Left forelimb (tissue), 1 donor: ENCODE measurements at regions not wholly inside any gene's neighbourhood (a gene's known extent, or its start where the extent isn't known, plus 50 kb on each side); places are given as distances from the start of the nearest gene placed in this dataset.
A peak's percentile ranks its signal among the peaks of the same experiment; 100 is the strongest.
"Not testable (repeated sequence)": the region's sequence is repeated elsewhere in the genome, so short reads cannot be mapped to it uniquely, and the experiment has no call there.

Source experiments
- DNase-seq: peaks from one replicate; pipeline ENCODE4 v3.0.0-alpha.2; 2018; ENCODE audit warnings: low spot score

DNA sequence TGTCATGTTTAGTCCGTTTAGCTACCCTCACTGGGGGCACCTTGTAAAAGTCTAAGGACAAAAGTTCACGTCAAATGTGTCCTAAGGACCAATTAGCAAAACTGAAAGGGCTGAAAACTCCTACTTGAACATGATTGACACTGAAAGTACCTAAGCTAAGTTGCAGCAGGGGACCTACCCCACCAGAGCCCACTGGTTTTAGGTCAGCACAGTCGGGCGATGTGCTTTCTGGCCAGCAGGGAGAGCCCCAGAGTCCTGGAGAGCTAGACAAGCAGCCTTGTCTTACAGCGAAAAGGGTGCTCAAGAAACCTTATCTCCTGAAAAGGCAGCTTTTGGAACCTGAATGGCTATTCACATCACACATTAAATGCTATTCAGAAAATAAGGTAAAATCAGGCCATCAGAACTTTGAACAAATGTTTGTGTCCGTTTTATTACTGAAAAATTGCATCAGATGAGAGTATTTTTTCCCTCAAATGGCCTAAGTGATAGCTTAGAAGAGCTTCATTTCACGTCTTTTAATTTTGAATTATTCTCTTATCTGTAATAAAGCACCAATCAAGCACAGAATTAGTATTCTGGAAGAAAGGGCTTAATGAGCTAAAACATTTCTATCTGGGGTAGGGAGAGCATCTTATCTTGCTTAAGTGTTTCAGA, 52.2 kb upstream of the MKI67 start:
- no peak for DNase-seq

DNA sequence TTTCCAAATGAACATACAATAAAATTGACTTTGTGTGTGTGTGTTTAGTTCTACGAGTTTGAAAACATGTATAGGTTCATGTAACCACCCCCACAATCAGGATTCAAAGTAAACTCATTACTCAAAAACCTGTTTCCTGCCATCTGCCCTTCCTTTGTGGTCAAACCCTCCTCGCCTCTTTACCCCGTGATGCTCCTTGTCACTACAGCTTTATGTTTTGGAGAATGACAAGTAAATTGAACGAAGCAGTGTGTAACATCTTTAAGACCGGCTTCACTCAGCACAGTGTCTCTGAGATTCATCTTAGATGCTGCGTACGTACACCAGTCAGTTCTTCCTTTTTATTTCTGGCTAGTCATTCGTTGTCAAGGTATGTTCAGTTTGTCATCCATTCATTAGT, 54.6 kb upstream of the MKI67 start:
- no peak for DNase-seq

DNA sequence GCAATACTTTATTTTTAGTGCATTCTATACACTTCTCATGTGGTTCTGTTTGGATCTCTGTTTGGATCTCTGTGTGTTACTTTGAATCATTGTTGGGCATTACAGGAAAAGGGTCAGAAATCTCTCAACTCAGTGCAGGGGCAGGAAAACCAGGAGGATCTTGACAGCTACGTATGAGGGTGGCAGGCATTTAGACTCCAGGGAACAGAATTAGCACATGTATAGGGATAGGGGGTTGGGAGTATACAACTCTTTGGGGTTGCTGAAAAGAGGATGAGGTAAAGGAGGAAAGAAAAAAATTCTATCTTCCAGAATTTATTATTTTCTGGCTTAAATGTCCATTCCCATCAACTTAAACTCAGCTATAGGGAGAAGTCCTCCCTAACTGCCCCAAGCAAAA, 59.4 kb upstream of the MKI67 start:
- no peak for DNase-seq

DNA sequence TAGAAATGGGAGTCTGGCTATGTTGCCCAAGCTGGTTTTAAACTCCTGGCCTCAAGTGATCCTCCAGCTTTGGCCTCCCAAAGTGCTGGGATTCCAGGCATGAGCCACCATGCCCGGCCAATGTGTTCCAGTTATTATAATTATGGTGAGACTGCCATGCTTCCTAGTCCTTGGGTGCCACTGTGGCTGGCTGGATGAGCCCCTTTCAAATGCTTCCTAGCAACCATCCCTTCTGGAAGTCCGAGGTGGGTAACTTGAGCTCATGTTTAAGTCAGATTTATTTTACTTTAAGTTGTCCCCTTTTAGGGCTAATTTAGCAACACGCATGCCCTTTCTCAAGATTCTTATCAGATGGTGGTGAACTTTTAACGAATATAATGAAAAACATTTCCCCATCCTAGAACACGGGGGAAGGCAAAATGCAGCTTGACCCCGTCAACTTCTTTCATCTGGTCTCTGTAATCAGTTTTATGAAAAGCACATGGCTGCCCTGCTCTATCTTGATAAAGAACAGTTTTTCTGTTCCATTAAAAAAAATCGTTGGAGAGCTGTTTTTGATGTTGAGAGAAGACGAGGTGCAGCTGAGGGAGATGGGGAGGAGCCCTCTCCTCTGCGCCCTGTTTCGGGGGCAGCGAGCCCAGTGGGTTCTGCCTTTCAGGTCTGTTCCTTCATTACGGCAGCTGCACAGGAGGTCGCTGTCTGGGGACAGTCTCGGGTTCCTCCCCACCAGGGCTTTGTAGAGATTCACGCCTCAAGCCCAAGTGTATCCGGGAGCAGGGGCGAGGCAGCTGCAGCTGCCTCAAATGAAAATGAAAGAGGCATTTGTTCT, 61.0 kb upstream of the MKI67 start:
- DNase-seq: no peak

DNA sequence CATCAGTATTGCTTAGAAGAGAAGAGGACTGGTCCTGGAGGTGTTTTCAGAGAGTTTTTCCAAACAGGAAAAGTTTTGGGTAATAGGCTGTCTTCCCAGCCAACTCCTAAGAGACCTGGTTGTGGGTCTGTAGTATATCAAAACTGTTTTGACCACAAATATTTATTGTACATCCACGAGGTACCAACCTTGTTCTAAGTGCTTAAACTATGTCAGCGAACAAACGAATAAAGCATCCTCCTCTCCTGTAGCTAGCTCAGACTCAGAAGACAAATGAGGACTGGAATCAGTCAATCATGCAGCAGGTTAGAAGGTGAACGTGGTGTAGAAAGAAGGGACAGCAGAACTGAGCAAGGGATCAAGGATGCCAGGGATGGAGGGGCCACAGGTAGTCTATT, 61.6 kb upstream of the MKI67 start:
- no peak for DNase-seq

DNA sequence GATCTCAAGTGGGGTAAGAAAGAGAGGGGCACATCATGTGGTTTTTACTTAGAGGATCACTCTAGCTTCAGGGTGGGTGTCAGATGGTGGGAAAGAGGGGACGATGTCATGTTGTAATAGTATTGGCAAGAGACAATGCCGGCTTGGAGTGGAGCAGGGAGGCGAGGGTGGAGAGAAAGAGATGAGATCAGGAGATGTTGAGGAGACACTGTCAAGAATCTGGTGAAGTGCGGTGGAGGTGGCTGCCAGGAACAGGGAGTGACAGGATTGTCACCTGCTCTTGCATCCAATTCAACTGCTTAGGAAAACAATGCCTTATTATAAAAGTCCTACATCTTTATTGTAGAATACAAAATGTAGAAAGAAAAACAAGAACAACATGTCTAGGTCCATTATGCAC, 63.0 kb upstream of the MKI67 start:
- DNase-seq: no peak

DNA sequence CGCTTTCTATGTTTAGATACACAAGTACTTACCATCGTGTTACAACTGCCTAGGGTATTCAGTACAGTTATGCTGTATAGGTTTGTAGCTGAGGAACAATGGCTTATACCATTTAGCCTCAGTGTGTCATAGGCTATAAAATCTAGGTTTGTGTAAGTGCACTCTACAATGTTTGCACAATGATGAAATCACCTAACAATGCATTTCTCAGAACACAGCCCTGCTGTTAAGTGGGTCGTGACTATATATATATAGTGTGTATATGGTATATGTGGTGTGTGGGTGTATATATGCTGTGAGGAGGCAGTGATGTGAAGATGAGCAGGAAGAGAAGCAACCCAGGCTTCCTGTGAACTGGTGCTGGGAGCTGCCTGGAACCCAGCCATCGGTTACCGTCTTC, 65.6 kb upstream of the MKI67 start:
- DNase-seq: no peak

DNA sequence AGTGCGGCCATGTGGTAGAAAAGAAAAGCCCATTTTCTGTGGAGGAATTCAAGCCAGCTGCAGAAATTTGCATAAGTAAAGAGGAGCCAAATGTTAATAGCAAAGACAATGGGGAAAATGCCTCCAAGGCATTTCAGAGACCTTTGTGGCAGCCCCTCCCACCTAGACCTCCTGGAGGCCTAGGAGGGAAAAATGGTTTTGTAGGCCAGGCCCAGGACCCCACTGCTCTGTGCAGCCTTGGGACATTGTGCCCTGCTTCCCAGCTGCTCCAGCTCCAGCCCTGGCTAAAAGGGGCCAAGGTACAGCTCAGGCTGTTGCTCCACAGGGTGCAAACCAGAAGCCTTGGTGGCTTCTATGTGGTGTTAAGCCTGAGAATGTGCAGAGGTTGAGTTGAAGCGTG, 75.6 kb upstream of the MKI67 start:
- DNase-seq: not testable (repeated sequence)

DNA sequence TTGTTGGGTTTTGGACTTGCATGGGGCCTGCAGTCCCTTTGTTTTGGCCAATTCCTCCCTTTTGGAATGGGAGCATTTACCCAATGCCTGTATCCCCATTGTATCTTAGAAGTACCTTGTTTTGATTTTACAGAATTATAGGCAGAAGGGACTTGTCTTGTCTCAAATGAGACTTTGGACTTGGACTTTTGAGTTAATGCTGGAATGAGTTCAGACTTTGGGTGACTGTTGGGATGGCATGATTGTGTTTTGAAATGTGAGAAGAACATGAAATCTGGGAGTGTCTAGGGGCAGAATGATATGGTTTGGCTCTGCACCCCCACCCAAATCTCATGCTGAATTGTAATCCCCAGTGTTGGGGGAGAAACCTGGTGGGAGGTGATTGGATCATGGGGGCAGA, 76.8 kb upstream of the MKI67 start:
- DNase-seq: no peak

DNA sequence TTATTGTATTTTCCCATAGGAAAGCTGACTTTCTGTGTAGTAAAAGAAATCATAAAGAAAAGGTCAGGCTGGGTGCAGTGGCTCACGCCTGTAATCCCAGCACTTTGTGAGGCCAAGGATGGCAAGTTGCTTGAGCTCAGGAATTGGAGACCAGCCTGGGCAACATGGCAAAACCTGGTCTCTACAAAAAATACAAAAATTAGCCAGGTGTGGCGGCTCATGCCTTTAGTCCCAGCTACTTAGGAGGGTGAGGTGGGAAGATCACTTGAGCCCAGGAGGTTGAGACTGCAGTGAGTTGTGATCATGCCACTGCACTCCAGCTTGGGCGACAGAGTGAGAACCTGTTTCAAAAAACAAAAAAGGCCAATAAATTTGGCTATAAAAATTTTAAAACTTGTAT, 79.4 kb upstream of the MKI67 start:
- not testable (repeated sequence) for DNase-seq

DNA sequence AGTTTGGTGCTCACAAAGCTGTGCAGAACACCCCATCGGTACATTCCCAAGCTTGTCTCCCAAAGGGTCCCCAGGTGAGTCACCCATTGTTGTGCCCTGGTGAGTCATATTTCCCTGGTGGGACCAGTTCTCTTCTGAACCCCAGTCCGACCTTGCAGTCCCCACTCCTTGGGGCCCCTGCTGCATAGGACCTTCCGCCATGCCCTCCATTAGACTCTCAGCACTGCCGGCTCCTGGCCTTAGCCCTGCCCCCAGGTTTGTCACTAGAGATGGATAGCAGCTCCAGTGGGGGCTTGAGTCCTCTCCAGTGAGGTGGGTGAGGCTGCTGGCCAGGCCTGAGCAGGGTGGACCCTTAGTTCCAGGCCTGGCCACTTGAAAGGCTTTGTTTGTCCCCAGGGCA, 80.5 kb upstream of the MKI67 start:
- no peak for DNase-seq

DNA sequence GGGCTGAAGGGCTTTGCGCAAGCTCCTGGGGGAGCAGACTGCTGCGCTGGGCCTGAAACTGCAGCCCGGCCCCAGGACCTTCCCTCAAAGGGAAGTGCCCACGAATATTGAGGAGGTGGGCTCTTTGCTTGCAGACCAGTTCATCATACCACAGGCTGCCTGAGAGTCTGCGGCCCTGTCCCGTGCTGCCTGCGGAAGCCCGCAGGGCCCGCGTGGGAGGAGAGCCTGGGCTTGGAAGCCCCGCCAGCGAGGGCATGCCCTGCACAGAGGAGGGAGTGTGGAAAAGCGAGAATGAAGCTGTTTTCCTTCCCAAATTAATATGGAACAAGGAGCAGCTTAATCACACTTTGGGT, 83.6 kb upstream of the MKI67 start:
- DNase-seq: no peak

DNA sequence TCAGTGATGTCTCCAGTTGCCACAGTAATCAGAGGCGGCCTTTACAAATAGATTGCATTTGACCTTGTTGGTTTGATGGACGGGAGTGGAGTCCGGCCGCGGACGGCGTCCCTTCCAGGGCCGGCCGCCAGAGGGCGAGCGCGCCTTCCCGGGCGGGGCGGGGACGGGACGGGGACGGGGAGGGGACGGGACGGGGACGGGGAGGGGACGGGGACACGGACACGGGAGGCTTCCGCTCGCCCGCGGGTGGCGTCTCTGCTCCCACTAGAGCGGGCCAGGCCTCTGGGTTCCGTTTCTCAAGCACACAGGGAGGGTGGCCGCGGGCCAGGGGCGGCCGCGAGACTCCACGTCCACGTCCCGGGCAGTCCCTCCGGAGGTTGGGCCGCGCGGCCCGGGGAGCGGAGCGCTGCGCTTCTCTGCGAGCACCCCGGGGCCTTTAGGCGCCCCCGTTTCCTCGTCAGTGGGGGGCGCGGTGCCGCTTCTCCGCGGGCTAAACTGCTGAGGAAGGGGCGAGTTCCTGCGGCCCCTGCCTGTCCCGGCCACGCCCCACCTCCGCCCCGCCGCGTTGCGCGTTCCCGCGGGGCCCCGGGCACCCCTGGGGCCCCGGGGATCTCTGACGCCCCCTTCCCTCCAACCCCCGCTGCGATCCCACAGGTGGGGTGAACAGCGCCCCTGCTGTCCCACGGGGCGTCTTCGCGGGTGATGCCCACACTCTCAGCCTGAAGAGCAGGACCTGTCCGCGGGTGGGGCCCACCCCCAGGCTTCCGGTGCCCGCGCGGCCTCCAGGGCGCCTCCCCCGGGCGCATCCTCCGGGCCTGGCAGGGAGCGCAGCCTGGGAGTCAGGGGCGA, 84.2 kb upstream of the MKI67 start:
- DNase-seq: peak; percentile 83

DNA sequence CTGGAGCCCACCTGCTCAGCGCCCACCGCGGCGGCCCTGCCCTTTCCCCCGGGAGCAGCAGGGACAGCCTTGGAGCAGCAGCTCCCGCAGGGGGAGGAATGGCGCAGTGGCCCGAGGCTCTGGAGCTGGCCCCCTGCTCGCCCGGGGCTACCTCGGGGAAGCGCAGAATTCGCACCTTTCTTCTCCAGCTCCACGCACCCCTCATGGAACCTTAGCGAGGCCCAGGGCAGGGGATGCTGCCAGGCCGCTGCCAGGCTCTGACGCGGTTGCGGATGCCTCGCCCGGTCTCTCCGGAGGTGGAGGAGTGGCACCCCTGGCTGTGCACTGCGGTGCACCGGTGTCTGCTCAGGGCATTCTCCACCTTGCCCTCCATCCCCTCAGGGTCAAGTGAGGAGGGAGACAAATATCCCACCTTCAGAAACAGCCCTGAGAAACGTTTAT, 84.9 kb upstream of the MKI67 start:
- no peak for DNase-seq

DNA sequence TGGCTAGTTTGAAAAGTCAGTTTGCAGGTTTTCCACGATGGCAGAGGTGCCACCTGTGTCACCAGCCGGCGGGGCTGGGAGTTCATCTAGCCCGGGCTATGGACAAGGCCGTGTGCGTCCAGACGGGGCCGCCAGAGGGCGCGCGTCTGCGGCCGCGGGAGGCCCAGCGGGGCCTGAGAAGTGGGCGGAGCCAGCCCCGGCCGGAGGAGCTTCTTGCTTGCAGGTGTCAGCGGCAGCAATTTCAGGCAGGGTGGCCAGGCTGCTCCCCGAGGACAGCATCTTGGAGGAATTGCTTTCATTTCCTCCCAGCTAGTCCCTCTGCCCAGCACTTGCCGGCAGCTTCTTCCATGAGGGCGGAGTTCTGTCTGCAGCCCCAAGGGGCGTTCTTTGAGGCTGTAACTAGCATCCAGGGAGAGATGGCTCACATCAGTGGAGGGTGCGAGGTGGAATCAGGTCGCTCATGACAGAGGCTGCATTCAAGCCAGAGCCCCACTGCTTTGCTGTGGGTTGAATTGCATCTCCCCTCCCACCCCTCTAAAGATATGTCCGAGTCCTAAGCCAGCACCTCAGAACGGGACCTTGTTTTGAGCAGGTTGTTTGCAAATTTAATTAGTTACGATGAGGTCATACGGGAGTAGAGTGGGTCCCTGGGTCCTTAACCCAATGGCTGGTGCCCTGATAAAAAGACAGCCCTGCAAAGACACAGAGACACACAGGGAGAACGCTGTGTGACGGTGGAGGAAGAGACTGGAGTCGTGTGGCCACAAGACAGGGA, 85.9 kb upstream of the MKI67 start:
- peak; percentile 86 for DNase-seq

DNA sequence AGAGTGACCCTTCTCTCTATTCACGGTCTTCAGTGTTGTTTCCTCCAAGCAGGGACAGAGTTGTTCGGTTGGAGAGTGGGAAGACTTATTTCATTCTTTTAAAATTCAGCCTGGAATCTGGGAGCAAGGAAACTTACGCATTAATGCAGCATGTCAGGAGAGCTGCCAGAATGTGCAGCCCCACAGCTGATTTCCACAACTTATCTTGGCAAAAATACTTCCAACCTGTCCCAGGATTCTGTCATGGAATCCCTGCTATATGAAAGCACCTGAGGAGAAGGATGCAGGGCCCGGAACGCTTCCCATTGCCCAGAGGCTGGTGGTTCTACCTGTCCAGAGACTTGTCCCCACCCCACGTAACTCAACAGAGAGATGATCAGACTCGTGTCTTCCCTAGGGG, 86.9 kb upstream of the MKI67 start:
- DNase-seq: no peak

DNA sequence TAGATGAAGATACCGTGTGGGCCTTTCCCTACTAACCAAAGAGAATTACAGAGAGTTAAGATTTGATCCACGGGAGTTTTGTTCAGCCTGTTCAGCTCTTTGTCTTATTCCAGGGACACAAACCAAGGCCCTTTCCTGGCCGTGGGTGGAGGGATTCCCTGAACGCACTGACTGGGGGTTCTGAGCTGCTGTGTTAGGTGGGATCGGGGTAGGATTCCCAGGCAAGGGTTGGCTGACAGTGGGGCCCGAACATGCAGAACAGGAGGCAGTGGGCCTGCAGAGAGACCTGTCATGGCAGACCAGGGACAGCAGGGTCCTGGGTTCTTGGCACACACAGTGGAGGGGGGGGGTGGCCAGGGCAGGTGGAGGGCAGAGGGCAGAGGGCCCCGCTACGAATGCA, 89.5 kb upstream of the MKI67 start:
- no peak for DNase-seq

DNA sequence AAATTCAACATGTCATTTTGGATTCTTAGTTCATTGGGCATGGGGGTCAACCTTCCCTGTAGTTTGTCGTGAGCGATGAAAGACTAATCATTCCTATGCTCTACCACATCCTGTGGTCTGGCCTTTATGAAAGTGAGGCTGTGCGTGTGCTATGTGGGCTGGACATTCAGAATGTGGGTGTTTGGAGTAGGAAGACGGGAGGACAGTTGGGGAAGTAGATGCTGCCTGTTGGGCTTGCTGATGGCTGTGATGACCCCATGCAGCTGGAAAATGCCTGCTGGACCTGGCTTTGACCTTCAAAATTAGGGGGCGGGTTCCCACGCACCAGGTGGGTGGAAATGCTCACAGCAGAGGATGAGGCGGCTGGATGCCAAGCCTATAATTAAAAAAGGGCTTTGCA, 90.9 kb upstream of the MKI67 start:
- DNase-seq: no peak

DNA sequence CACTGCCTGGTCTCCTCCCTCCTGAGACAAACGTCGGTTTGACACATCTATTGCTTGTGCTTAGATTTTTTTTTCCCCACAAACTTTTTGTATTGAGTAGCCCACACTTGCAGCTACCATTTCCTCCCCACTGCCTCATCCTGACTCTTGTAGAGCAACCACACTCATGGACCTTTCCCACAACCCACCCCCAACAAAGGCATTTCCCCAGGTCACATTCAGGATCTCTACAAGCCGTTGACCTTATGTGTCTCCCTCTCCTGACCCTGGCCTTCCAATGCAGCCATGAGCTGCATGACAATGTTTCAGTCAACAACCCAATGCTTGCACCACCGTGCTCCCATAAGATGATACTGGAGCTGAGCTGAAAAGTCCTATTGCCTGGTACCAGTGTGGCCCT, 91.9 kb upstream of the MKI67 start:
- no peak for DNase-seq

DNA sequence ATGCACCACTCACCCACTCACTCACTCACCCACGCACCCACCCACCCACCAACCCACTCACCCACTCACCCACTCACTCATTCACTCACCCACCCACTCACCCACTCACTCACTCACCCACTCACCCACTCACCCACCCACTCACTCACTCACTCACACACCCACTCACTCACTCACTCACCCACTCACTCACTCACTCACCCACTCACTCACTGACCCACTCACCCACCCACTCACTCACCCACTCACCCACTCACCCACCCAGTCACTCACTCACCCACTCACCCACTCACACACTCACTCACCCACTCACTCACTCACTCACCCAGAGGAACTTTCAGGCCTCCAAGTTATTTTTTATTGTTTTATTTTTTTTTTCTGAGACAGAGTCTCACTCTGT, 93.1 kb upstream of the MKI67 start:
- no peak for DNase-seq

DNA sequence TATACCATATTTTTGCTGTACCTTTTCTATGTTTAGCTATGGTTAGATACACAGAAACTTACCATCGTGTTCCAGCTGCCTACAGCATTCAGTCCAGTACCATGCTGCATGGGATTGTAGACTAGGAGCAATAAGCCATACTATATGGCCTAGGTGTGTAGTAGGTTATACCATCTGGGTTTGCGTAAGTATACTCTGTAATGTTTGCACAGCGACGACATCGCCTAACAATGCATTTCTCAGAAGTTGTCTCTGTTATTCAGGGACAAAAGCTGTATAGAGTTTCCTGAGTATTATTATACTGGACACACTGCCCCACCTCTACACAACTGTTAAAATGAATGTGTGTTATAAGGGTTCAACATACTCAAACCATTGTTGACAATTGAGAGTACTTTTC, 93.8 kb upstream of the MKI67 start:
- no peak for DNase-seq

DNA sequence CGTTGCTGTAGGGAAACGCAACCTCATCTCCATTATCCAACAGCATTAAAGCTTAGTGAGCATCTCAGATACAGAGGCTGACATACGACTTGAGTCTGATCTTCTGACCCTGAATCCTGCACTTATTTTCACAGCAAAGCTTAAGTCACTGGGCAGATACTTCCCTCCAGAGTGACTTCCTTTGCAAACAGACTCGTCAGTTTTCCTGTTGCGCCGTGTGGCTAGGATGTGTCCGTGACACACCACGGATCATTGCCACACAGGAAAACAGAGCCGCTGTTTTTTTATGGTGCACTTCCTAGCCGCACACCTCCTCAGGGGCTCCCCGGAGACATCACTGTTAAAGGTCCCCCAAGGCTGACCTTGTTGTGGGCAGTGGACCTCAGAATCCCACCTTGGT, 94.9 kb upstream of the MKI67 start:
- no peak for DNase-seq
